GM19023 (cell line): ENCODE measurements at regions not wholly inside any gene's neighbourhood (a gene's known extent, or its start where the extent isn't known, plus 50 kb on each side); places are given as distances from the start of the nearest gene placed in this dataset.

Experiments used
- ATAC-seq: cut with Tn5 transposase; IDR thresholded peaks from one replicate; pipeline ENCODE4 v1.9.1; 2021; ENCODE audit warnings: mild to moderate bottlenecking, moderate library complexity; ENCODE audit not compliant: unreplicated experiment

- no peak for ATAC-seq
Measured at GRCh38 chr1:88169139-88169538, 514.9 kb upstream of the PKN2 start.

GRCh38 chr1:88169939-88170338 is 514.1 kb upstream of the PKN2 start:
- ATAC-seq, result no peak

GRCh38 chr1:88175120-88175630 is 508.9 kb upstream of the PKN2 start:
- ATAC-seq, result no peak

GRCh38 chr1:88175631-88176226 is 508.3 kb upstream of the PKN2 start:
- ATAC-seq, result no peak

GRCh38 chr1:88179943-88180342 is 504.1 kb upstream of the PKN2 start:
- ATAC-seq, result no peak

- ATAC-seq, result peak; percentile 99
Measured at GRCh38 chr1:88180449-88181108, 503.5 kb upstream of the PKN2 start.

GRCh38 chr1:88186911-88187310 is 497.2 kb upstream of the PKN2 start:
- ATAC-seq, result no peak

- no peak for ATAC-seq
Measured at GRCh38 chr1:88188038-88188437, 496.0 kb upstream of the PKN2 start.

GRCh38 chr1:88189525-88189924 is 494.5 kb upstream of the PKN2 start:
- ATAC-seq, result no peak

- peak; percentile 86 for ATAC-seq
Measured at GRCh38 chr1:88191917-88192316, 492.2 kb upstream of the PKN2 start.

- no peak for ATAC-seq
Measured at GRCh38 chr1:88194542-88194941, 489.5 kb upstream of the PKN2 start.

- no peak for ATAC-seq
Measured at GRCh38 chr1:88200545-88200944, 483.5 kb upstream of the PKN2 start.

GRCh38 chr1:88204111-88204510 is 480.0 kb upstream of the PKN2 start:
- ATAC-seq, result no peak

GRCh38 chr1:88204612-88205167 is 479.4 kb upstream of the PKN2 start:
- no peak for ATAC-seq

GRCh38 chr1:88208389-88208788 is 475.7 kb upstream of the PKN2 start:
- ATAC-seq, result no peak

- ATAC-seq, result no peak
Measured at GRCh38 chr1:88210103-88210787, 473.8 kb upstream of the PKN2 start.

GRCh38 chr1:88216441-88216840 is 467.6 kb upstream of the PKN2 start:
- no peak for ATAC-seq

- no peak for ATAC-seq
Measured at GRCh38 chr1:88217386-88217785, 466.7 kb upstream of the PKN2 start.

- no peak for ATAC-seq
Measured at GRCh38 chr1:88219521-88219920, 464.6 kb upstream of the PKN2 start.

- no peak for ATAC-seq
Measured at GRCh38 chr1:88221411-88221810, 462.7 kb upstream of the PKN2 start.

GRCh38 chr1:88224906-88225305 is 459.2 kb upstream of the PKN2 start:
- ATAC-seq, result no peak

GRCh38 chr1:88228114-88228513 is 456.0 kb upstream of the PKN2 start:
- ATAC-seq, result no peak
